Activated CD4-positive, alpha-beta T cell treated with anti-CD3 and anti-CD28 coated beads, Interleukin-2, amount 10 ng/mL, durations not matched to agents 7 days and 5 days (primary cell): ENCODE measurements at regions not wholly inside any gene's neighbourhood (a gene's known extent, or its start where the extent isn't known, plus 50 kb on each side); places are given as distances from the start of the nearest gene placed in this dataset.

Source experiments
- CTCF ChIA-PET: fragments of 350-600 bp; sonication (Branson Sonifier 250); formaldehyde crosslinking; loops from one replicate; lab custom pipeline; 2021; ENCODE audit warnings: antibody characterized with exemption; lab: Charles Lee
- POLR2A ChIA-PET: fragments of 350-600 bp; sonication (Branson Sonifier 250); formaldehyde crosslinking; loops from one replicate; lab custom pipeline; 2021; ENCODE audit warnings: antibody characterized with exemption; lab: Charles Lee
- DNase-seq: peaks from one replicate; pipeline ENCODE4 v3.0.0-alpha.2; 2020
- H3K27ac Mint-ChIP-seq: one replicate; pipeline ENCODE4 v1.8.0; 2021; ENCODE audit warnings: mild to moderate bottlenecking, moderate library complexity, mixed read lengths
- H3K27me3 Mint-ChIP-seq: one replicate; pipeline ENCODE4 v1.8.0; 2021; ENCODE audit warnings: mixed read lengths
- H3K36me3 Mint-ChIP-seq: one replicate; pipeline ENCODE4 v1.8.0; 2021; ENCODE audit warnings: low read depth, mixed read lengths
- H3K4me1 Mint-ChIP-seq: one replicate; pipeline ENCODE4 v1.8.0; 2021; ENCODE audit warnings: mixed read lengths
- H3K4me3 Mint-ChIP-seq: one replicate; pipeline ENCODE4 v1.8.0; 2021; ENCODE audit warnings: mild to moderate bottlenecking, moderate library complexity, mixed read lengths
- H3K9me3 Mint-ChIP-seq: one replicate; pipeline ENCODE4 v1.8.0; 2021; ENCODE audit warnings: mixed read lengths

GRCh38 chr5:120994112-120994511, 530.0 kb downstream of the PRR16 start:
- CTCF ChIA-PET, result no interaction called here
- Mint-ChIP-seq H3K27me3 (no peaks in the 10 kb centered on the region), H3K4me3 (no peak overlapping the region), H3K27ac (no peak overlapping the region), H3K36me3 (no peaks in the 10 kb centered on the region), H3K9me3 (no peaks in the 10 kb centered on the region), H3K4me1 (no peaks in the 10 kb centered on the region)
- DNase-seq, result no peak
- POLR2A ChIA-PET, result no interaction called here

- CTCF ChIA-PET, result no interaction called here
Observed at GRCh38 chr5:120999550-120999949, 535.5 kb downstream of the PRR16 start.

GRCh38 chr5:121006217-121006616, 542.1 kb downstream of the PRR16 start:
- CTCF ChIA-PET, result no interaction called here
- POLR2A ChIA-PET, result no interaction called here
- no peak for DNase-seq
- Mint-ChIP-seq H3K27me3 (no peaks in the 10 kb centered on the region), H3K4me3 (no peak overlapping the region), H3K36me3 (no peaks in the 10 kb centered on the region), H3K27ac (no peak overlapping the region), H3K9me3 (no peaks in the 10 kb centered on the region), H3K4me1 (no peaks in the 10 kb centered on the region)

More at GRCh38 chr5:120999550-120999949, 535.5 kb downstream of the PRR16 start:
- POLR2A ChIA-PET, result no interaction called here
- Mint-ChIP-seq H3K27me3 (no peaks in the 10 kb centered on the region), H3K36me3 (no peaks in the 10 kb centered on the region), H3K27ac (no peak overlapping the region), H3K4me1 (no peaks in the 10 kb centered on the region), H3K4me3 (no peak overlapping the region), H3K9me3 (no peaks in the 10 kb centered on the region)
- DNase-seq, result no peak

- H3K36me3 Mint-ChIP-seq, result no peaks in the 10 kb centered on the region
- H3K9me3 Mint-ChIP-seq, result no peaks in the 10 kb centered on the region
- H3K27ac Mint-ChIP-seq, result no peak overlapping the region
- no peak for DNase-seq
- ChIA-PET POLR2A (no interaction called here), CTCF (no interaction called here)
- H3K4me3 Mint-ChIP-seq, result no peak overlapping the region
- no peaks in the 10 kb centered on the region for H3K4me1 Mint-ChIP-seq
- no peaks in the 10 kb centered on the region for H3K27me3 Mint-ChIP-seq
Observed at GRCh38 chr5:121008041-121008440, 543.9 kb downstream of the PRR16 start.

- CTCF ChIA-PET, result no interaction called here
- Mint-ChIP-seq H3K27ac (no peak overlapping the region), H3K4me1 (no peaks in the 10 kb centered on the region)
Observed at GRCh38 chr5:121009058-121009457, 545.0 kb downstream of the PRR16 start.

GRCh38 chr5:121018004-121018403, 553.9 kb downstream of the PRR16 start:
- Mint-ChIP-seq H3K27ac (no peak overlapping the region), H3K9me3 (no peaks in the 10 kb centered on the region), H3K4me1 (no peaks in the 10 kb centered on the region), H3K4me3 (no peak overlapping the region), H3K36me3 (no peaks in the 10 kb centered on the region), H3K27me3 (no peaks in the 10 kb centered on the region)
- DNase-seq, result no peak
- CTCF ChIA-PET, result no interaction called here
- POLR2A ChIA-PET, result no interaction called here

More at GRCh38 chr5:121009058-121009457, 545.0 kb downstream of the PRR16 start:
- Mint-ChIP-seq H3K4me3 (no peak overlapping the region), H3K27me3 (no peaks in the 10 kb centered on the region), H3K9me3 (no peaks in the 10 kb centered on the region), H3K36me3 (no peaks in the 10 kb centered on the region)
- POLR2A ChIA-PET, result no interaction called here
- no peak for DNase-seq

GRCh38 chr5:121019106-121019505, 555.0 kb downstream of the PRR16 start:
- Mint-ChIP-seq H3K27ac (no peak overlapping the region), H3K4me3 (no peak overlapping the region), H3K9me3 (no peaks in the 10 kb centered on the region), H3K4me1 (no peaks in the 10 kb centered on the region), H3K27me3 (no peaks in the 10 kb centered on the region), H3K36me3 (no peaks in the 10 kb centered on the region)
- DNase-seq, result no peak
- ChIA-PET POLR2A (no interaction called here), CTCF (no interaction called here)

- DNase-seq, result no peak
- ChIA-PET CTCF (no interaction called here), POLR2A (no interaction called here)
- H3K27ac Mint-ChIP-seq, result no peak overlapping the region
- H3K4me1 Mint-ChIP-seq, result no peaks in the 10 kb centered on the region
- no peaks in the 10 kb centered on the region for H3K27me3 Mint-ChIP-seq
- H3K36me3 Mint-ChIP-seq, result no peaks in the 10 kb centered on the region
- H3K4me3 Mint-ChIP-seq, result no peak overlapping the region
- H3K9me3 Mint-ChIP-seq, result no peaks in the 10 kb centered on the region
Observed at GRCh38 chr5:121019734-121020133, 555.6 kb downstream of the PRR16 start.

- Mint-ChIP-seq H3K36me3 (no peaks in the 10 kb centered on the region), H3K4me1 (no peaks in the 10 kb centered on the region), H3K27me3 (no peaks in the 10 kb centered on the region), H3K27ac (no peak overlapping the region), H3K9me3 (no peaks in the 10 kb centered on the region), H3K4me3 (no peak overlapping the region)
- DNase-seq, result no peak
- CTCF ChIA-PET, result no interaction called here
- POLR2A ChIA-PET, result no interaction called here
Observed at GRCh38 chr5:121021681-121022080, 557.6 kb downstream of the PRR16 start.

- ChIA-PET CTCF (no interaction called here), POLR2A (no interaction called here)
- Mint-ChIP-seq H3K9me3 (no peaks in the 10 kb centered on the region), H3K4me3 (no peak overlapping the region), H3K27me3 (no peaks in the 10 kb centered on the region), H3K36me3 (no peaks in the 10 kb centered on the region), H3K27ac (no peak overlapping the region), H3K4me1 (no peaks in the 10 kb centered on the region)
- DNase-seq, result no peak
Observed at GRCh38 chr5:121024416-121025311, 560.6 kb downstream of the PRR16 start.

GRCh38 chr5:121025671-121026070, 561.6 kb downstream of the PRR16 start:
- no peak for DNase-seq
- ChIA-PET POLR2A (no interaction called here), CTCF (no interaction called here)
- no peaks in the 10 kb centered on the region for H3K36me3 Mint-ChIP-seq
- H3K27me3 Mint-ChIP-seq, result no peaks in the 10 kb centered on the region
- no peaks in the 10 kb centered on the region for H3K4me1 Mint-ChIP-seq
- no peak overlapping the region for H3K4me3 Mint-ChIP-seq
- H3K9me3 Mint-ChIP-seq, result no peaks in the 10 kb centered on the region
- no peak overlapping the region for H3K27ac Mint-ChIP-seq

- Mint-ChIP-seq H3K27me3 (no peaks in the 10 kb centered on the region), H3K27ac (no peak overlapping the region), H3K4me1 (no peaks in the 10 kb centered on the region), H3K4me3 (no peak overlapping the region), H3K36me3 (no peaks in the 10 kb centered on the region), H3K9me3 (no peaks in the 10 kb centered on the region)
- DNase-seq, result no peak
- ChIA-PET POLR2A (no interaction called here), CTCF (no interaction called here)
Observed at GRCh38 chr5:121027636-121028035, 563.5 kb downstream of the PRR16 start.

GRCh38 chr5:121029536-121030245, 565.6 kb downstream of the PRR16 start:
- H3K4me1 Mint-ChIP-seq, result no peaks in the 10 kb centered on the region
- CTCF ChIA-PET, result no interaction called here
- DNase-seq, result no peak
- H3K4me3 Mint-ChIP-seq, result no peak overlapping the region
- H3K27me3 Mint-ChIP-seq, result no peaks in the 10 kb centered on the region
- H3K27ac Mint-ChIP-seq, result no peak overlapping the region
- POLR2A ChIA-PET, result no interaction called here
- no peaks in the 10 kb centered on the region for H3K9me3 Mint-ChIP-seq
- no peaks in the 10 kb centered on the region for H3K36me3 Mint-ChIP-seq
